Fibroblast of lung (primary cell): ENCODE measurements at regions not wholly inside any gene's neighbourhood (a gene's known extent, or its start where the extent isn't known, plus 50 kb on each side); places are given as distances from the start of the nearest gene placed in this dataset.

Experiments used
- DNase-seq, 2 donors: peaks; one replicate each; pipeline versions ENCODE4 v3.0.0 to v3.0.0-alpha.2; 2010; ENCODE audit warnings: low read depth in 2 of 2
- H2AFZ ChIP-seq: 2 replicates; pipeline ENCODE4 v1.5.1; 2012; ENCODE audit warnings: low read length, control low read depth, inconsistent platforms
- H3K27ac ChIP-seq: 2 replicates; pipeline ENCODE4 v1.5.1; 2011; ENCODE audit warnings: low read length, control low read depth; ENCODE audit not compliant: insufficient read depth
- H3K27me3 ChIP-seq: 2 replicates; pipeline ENCODE4 v1.5.1; 2011; ENCODE audit warnings: mild to moderate bottlenecking, low read length; ENCODE audit not compliant: control insufficient read depth, insufficient read depth
- H3K36me3 ChIP-seq: 2 replicates; pipeline ENCODE4 v1.5.1; 2011; ENCODE audit warnings: low read length; ENCODE audit not compliant: control insufficient read depth, insufficient read depth
- H3K4me1 ChIP-seq: 2 replicates; pipeline ENCODE4 v1.5.1; 2011; ENCODE audit warnings: low read length; ENCODE audit not compliant: control insufficient read depth, insufficient read depth; ENCODE audit errors: extremely low read depth
- H3K4me2 ChIP-seq: 2 replicates; pipeline ENCODE4 v1.5.1; 2011; ENCODE audit warnings: low read length, control low read depth; ENCODE audit not compliant: insufficient read depth; ENCODE audit errors: extremely low read depth
- H3K4me3 ChIP-seq, 4 experiments: fragments of 200-600 bp in 1 of 4; sonication (generic) in 1 of 4; replicated peaks in 1 of 4; 2 replicates each; pipeline ENCODE4 v1.5.1; 2011 to 2016; ENCODE audit warnings: low read length in 4 of 4, low read depth in 3 of 4, mild to moderate bottlenecking in 3 of 4, control low read depth in 2 of 4, inconsistent platforms in 1 of 4, mixed read lengths in 1 of 4; ENCODE audit not compliant: insufficient read depth in 1 of 4; ENCODE audit errors: control extremely low read depth in 1 of 4
- H3K79me2 ChIP-seq: 2 replicates; pipeline ENCODE4 v1.5.1; 2012; ENCODE audit warnings: mild to moderate bottlenecking, low read length, inconsistent platforms; ENCODE audit not compliant: control insufficient read depth, insufficient read depth
- H3K9ac ChIP-seq: 2 replicates; pipeline ENCODE4 v1.5.1; 2011; ENCODE audit warnings: mild to moderate bottlenecking, low read length, control low read depth; ENCODE audit not compliant: insufficient read depth
- H3K9me3 ChIP-seq: 2 replicates; pipeline ENCODE4 v1.5.1; 2012; ENCODE audit warnings: low read depth, low read length; ENCODE audit not compliant: control insufficient read depth, insufficient read depth
- H4K20me1 ChIP-seq: 2 replicates; pipeline ENCODE4 v1.5.1; 2011; ENCODE audit warnings: low read length; ENCODE audit not compliant: control insufficient read depth, insufficient read depth; ENCODE audit errors: extremely low read depth
- CTCF ChIP-seq, 2 donors: IDR thresholded peaks in 1 of 2; conservative IDR thresholded peaks in 1 of 2; 1 replicate in 1 of 2; 2 replicates in 1 of 2; pipeline ENCODE4 v1.5.1; 2011 to 2012; ENCODE audit warnings: low read length in 2 of 2, control low read depth in 1 of 2, inconsistent platforms in 1 of 2, low read depth in 1 of 2, mild to moderate bottlenecking in 1 of 2
- EZH2 ChIP-seq: IDR thresholded peaks from 2 replicates; pipeline ENCODE4 v1.5.1; 2012; ENCODE audit warnings: low read length, control low read depth, mild to moderate bottlenecking; ENCODE audit errors: missing control alignments

- TF ChIP-seq CTCF (conservative IDR thresholded peaks at IDR 0.05 in 1 of 2, IDR thresholded peaks at IDR 0.05 in 1 of 2; ENCODE audit: low read depth in 1 of 2, low read length in 2 of 2) (no peak), EZH2 (no peak)
- H3K79me2 ChIP-seq = no peaks in the 10 kb centered on the region
- H3K4me1 ChIP-seq = no peaks in the 10 kb centered on the region
- DNase-seq = no peak
- no peak overlapping the region for H3K27ac ChIP-seq
- no peaks in the 10 kb centered on the region for H3K36me3 ChIP-seq
- no peak overlapping the region for H2AFZ ChIP-seq
- H4K20me1 ChIP-seq = no peaks in the 10 kb centered on the region
- no peaks in the 10 kb centered on the region for H3K9me3 ChIP-seq
- H3K4me2 ChIP-seq = no peak overlapping the region
- H3K4me3 ChIP-seq = no peak overlapping the region
- H3K27me3 ChIP-seq = no peaks in the 10 kb centered on the region
- H3K9ac ChIP-seq = no peak overlapping the region
These were observed 312.3 kb downstream of the WDR72 start for GRCh38 chr15:53447053-53447574.

- Histone ChIP-seq H3K9ac (no peak overlapping the region), H2AFZ (no peak overlapping the region), H3K4me1 (no peaks in the 10 kb centered on the region), H3K4me3 (no peak overlapping the region), H3K79me2 (no peaks in the 10 kb centered on the region), H3K27ac (no peak overlapping the region), H3K4me2 (no peak overlapping the region), H3K27me3 (no peaks in the 10 kb centered on the region), H3K9me3 (no peaks in the 10 kb centered on the region), H3K36me3 (no peaks in the 10 kb centered on the region), H4K20me1 (no peaks in the 10 kb centered on the region)
- TF ChIP-seq CTCF (conservative IDR thresholded peaks at IDR 0.05 in 1 of 2, IDR thresholded peaks at IDR 0.05 in 1 of 2; ENCODE audit: low read depth in 1 of 2, low read length in 2 of 2) (no peak), EZH2 (no peak)
- DNase-seq = no peak
These were observed 313.1 kb downstream of the WDR72 start for GRCh38 chr15:53446376-53446775.

GRCh38 chr15:53445531-53445930, 313.9 kb downstream of the WDR72 start:
- Histone ChIP-seq H3K9ac (no peak overlapping the region), H3K4me3 (no peak overlapping the region), H3K27me3 (no peaks in the 10 kb centered on the region), H3K4me1 (no peaks in the 10 kb centered on the region), H3K36me3 (no peaks in the 10 kb centered on the region), H3K27ac (no peak overlapping the region), H4K20me1 (no peaks in the 10 kb centered on the region), H2AFZ (no peak overlapping the region), H3K9me3 (no peaks in the 10 kb centered on the region), H3K79me2 (no peaks in the 10 kb centered on the region), H3K4me2 (no peak overlapping the region)
- TF ChIP-seq CTCF (conservative IDR thresholded peaks at IDR 0.05 in 1 of 2, IDR thresholded peaks at IDR 0.05 in 1 of 2; ENCODE audit: low read depth in 1 of 2, low read length in 2 of 2) = no peak
- TF ChIP-seq EZH2 = no peak
- DNase-seq = no peak
